SK-MEL-5 (cell line): ENCODE measurements at regions not wholly inside any gene's neighbourhood (a gene's known extent, or its start where the extent isn't known, plus 50 kb on each side); places are given as distances from the start of the nearest gene placed in this dataset.

Experiments
- DNase-seq: peaks from one replicate; pipeline ENCODE4 v3.0.0-alpha.2; 2016; ENCODE audit warnings: low read depth, low spot score
- in situ Hi-C: cut with HindIII; loops from 2 replicates; pipeline ENCODE4 v1.10.0; 2016; ENCODE audit warnings: low sequenced_read_pairs, high pct_unique_total_duplicates, low pct_unique_long_range_greater_than_20kb

DNA sequence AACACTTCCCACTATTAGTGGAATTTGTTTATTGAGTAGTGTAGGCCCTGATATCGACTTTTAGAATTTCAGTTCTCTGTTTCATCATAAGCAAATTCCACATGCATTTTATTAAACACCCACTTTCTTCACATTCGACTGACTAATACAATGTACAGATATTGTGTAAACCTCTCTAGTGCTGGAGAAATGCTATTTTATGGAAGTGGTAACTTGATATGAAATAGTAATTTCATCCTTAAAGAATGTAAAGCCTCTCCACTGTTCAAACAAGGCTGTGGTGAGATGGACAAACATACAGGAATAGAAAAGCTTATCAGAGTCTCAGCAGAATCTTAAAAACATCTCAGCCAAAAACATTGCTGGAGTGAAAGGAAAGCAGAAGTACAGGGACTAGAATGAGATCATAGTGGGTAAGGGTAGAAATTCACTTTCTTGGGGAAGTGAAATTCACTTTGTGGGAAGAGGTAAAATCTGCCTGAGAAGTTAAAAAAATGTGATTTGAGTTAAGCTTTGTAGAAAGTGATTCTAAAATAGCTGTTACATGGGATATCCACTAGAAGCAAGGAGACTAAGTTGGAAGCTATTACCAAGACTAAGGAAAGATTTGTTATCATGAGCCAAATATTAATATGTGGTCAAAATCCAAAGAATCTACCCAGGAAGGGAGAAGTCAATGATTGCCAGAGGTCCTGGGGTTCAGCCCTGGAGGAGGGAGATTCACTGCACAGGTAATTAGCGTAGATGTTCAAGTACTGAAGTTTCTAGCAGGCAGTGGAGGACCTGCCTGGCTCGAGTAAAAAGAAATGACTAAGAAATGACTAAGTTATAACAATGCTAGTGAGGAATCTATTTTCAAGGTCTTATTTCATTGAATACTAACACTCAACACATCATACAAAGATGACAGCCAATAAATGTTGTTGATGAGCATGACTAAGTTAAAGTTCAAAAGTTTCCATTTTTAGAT, 398.3 kb upstream of the FAM47C start:
- in situ Hi-C loops: no loop called here
- no peak for DNase-seq

DNA sequence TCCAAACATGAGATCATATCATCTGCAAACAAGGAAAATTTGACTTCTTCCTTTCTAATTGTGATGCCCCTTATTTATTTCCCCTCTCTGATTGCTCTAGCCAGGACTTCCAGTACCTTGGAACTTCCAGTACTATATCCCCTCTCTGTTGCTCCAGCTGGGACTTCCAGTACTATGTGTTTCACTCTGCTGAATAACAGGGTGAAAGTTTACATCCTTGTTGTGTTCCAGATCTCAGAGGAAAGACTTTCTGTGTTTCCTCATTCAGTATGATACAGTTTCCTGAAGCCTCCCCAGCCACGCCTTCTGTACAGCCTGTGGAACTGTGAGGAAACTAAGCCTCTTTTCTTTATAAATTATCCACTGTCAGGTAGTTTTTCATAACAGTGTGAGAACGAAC, 381.3 kb upstream of the FAM47C start:
- in situ Hi-C loops: no loop called here
- DNase-seq: no peak

DNA sequence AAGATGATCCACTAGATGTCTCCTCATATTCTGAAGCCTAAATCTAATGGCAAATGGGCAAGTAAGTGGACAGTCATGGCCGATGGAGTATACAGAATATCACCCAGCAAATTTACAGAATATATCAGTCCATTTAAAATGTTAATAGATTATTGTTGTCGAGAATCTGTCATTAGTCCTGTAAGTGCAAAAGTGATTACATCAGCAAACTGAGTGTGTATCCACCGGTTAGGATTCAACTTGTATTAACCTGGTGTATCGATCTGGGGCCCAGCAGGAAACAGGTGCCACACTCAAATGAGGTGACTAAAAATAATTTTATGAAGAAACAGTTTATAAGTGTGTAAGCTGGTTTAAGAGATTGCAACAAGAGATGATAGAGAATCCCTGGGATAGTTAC, 367.9 kb upstream of the FAM47C start:
- in situ Hi-C loops: no loop called here
- DNase-seq: peak; percentile 46

DNA sequence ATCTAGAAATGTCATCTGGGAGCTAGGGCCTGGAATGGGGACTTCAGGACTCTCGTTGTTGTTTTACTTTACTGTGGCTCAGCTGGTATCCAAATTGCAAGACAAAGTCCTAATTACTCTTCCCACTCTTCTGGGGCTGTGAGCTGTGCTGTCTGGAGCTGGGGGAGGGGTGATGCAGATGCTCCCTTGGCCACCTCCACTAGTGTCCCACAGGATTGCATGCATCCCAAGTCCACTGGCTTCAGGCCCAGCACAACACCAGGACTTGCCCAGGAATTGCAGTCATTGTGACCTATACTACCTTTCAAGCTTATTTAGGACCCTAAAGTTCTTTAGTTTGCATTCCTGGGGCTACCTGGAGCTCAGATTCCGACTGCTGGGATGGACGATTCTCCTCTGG, 366.1 kb upstream of the FAM47C start:
- in situ Hi-C loops: no loop called here
- DNase-seq: no peak

DNA sequence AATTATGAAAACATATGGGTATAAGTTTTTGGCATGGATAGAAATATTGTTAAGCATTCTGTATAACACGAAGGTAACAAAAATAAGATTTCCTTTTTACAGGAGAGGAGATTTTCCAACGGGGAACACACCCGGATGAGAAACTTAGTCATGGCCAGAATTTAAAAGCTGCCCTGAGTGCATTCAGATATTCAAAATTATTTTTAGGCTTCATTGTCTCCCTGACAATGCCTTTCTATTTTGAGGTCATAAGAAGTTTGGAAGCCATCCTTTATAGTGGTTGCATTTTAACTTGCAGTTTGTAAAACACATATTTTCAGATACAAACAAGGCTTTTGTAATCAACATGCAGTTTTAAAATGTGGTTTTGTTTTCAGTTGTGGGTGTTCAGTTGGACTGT, 357.5 kb upstream of the FAM47C start:
- in situ Hi-C loops: no loop called here
- DNase-seq: peak; percentile 24

DNA sequence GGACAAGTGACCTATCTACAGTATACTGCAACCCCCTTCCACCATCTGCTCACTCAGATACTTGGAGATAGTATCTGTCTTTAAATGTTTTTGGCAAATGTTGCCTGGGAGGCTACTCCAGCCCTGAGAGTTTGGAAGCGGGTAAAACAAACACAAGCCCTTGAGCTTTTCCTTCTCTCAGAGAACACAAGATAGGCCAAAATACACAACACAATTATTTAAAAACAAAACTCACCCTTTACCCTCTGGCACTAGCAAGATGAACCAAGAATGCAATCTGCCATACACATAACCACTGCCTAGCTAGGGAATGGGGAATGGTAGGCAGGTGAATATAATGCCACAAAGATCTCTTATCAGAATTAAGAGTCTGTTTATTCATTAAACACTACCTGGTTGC, 324.7 kb upstream of the FAM47C start:
- no peak for DNase-seq
- in situ Hi-C loops: no loop called here

DNA sequence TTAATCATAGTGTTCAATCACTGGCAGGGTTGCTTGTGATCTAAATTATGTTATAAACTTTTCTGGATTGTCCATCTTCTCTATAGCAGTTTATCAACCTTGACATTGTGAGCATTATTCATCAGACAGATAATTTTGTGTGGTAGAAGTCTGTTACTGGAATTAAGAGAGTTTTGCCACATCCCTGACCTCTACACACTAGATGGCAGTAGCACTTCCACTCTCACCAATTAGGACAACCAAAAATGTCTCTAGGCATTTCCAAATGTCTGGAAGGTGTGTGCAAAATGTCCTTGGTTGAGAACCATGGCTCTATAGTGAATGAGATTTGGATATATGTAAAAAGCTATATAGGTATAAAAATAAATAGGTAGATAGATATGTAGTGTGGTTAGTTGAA, 324.1 kb upstream of the FAM47C start:
- in situ Hi-C loops: no loop called here
- peak; percentile 15 for DNase-seq

DNA sequence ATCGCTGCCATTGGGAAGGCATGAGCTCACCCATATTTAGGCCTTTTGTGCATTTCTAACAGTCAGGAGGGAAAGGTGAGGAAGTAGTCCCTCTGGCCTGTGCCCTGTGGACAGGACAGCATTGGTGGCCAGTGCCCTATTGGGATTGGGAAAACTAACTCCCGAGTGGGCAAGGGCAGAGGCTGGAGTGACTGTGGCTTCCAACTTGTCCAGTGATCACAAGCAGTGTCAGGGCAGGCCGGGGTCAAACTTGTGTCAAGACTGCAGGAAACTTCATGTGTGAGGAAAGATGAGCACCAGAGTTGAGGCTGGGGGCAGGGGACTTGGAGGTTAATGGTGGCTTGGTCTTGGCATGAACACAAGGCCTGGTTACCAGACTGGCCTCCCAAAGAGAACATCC, 286.2 kb upstream of the FAM47C start:
- no peak for DNase-seq
- in situ Hi-C loops: no loop called here

DNA sequence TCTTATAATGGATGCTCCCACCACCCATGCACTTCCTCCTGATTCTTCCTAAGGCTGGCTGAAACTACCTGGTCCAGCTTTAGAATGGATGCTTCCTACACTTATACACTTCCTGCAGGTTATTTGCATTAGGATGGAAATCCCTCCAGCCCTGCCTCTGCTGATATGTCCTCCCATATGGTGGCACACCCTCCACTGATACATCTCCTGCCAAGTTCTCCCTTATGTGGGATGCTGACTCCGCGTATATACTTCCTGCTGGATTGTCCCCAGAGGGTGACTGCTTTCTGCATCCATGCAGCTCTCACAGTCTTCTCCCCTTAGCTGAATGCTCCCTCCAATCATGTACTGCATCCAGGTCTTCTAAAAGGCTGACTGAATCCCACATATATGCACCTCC, 254.6 kb upstream of the FAM47C start:
- DNase-seq: no peak
- in situ Hi-C loops: no loop called here

DNA sequence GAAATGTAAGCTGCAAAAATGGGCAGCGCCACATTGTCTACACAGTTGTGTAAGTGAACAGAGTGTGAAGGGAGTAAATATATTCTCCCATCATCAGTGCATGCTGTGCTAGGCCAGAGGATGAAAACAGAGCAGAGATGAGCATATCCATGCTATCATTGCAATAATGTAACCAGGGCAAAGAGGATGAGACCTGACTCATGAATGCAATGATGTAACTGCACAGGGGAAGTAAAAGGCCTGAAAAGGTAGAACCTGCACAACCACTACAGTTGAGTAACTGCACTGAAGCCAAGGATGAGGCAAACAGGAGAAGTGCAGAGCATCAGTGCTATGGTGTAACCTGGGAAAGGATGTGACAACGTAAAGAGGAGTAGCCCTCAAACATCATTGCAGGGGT, 220.4 kb upstream of the FAM47C start:
- in situ Hi-C loops: no loop called here
- no peak for DNase-seq

DNA sequence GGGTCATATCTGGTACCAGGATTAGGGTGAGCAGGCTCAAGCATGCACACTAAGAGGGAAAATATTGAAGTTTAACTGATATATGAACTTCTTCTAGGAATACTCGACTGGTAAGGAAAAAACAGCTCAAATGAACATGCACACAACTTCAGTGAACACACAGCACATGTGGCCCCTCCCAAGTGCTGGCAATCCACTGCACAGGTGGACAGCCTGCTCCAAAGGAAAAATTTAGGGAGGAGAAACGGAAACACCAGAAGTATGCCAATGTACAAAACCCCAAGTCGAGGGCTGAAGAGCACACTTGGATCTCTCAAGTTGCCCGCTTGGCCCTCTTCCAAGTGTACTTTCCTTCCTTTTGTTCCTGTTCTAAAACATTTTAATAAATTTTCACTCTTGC, 205.0 kb upstream of the FAM47C start:
- no peak for DNase-seq
- in situ Hi-C loops: no loop called here

DNA sequence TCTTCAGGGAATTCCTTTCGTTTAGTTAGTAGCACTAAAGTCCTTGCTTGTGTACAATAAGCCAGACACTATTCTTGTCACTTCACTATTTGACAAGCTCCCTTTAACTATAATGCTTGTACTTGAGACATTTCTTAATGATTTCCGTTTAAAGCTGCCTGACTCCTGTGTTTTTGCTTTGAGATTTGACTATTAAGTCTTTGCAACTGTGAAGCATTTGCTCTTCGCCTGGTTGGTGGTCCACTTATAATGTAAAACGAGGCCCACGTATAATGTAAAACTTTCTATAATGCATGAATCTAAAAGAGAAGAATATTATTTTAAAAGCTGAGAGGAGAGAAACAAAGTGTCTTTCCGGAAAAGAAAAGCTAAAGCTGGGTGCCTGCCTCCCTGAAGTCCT, 204.1 kb upstream of the FAM47C start:
- in situ Hi-C loops: no loop called here
- DNase-seq: no peak

DNA sequence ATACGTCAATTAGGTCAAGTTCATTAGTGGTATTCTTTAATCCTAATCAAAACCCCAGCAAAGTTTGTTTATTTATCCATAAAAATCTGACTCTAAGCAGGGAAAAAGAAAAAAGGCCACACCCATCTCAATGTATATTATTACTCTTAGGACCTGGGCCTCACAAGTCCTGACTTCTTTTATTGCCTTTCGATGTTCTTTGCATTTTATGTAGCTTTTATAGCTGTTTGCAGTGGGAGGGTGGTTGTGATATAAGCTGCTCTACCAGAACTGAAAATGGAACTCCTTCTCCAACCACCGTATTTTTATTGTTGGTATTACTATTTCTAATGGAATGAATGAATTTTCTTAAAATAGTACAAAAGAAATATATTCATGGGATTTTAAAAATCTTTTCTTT, 163.3 kb upstream of the FAM47C start:
- in situ Hi-C loops: no loop called here
- DNase-seq: no peak

DNA sequence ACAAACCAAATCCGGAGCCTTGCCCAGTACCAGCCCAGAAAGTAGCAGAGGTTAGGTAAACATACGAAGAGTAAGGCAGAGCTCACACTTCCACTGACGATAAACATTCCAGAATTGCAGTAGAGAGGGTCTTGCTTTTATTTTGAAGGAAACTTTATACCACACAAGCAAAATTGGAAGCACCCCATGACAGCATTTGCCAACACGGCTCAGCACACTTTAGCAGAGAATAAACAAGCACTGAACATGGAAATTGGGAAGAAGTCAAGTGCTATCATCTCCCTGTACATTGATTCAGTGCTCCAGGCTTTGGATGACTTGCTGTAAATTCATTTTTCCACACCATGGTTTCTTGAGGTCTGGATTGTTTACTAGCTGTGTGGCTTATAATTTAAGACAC, 160.7 kb upstream of the FAM47C start:
- in situ Hi-C loops: no loop called here
- DNase-seq: no peak

DNA sequence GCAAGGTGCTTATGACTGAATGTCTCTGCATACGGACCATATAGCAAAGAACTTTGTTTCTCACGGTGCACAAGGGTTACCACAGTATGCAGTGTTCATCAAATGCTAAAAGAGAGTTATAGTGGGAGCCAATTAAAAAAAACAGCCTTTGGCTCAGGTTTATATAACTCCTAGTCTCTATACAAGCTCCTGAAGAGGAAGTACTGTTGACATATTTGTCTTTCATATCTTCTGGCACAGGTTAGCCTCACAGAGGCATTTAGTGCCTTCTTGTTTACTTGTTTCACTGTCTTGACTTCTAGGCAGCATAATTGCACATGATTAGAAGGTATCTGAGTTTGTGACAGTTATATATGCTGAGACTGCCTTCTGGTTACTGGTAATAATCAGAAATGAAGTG, 158.8 kb upstream of the FAM47C start:
- in situ Hi-C loops: no loop called here
- no peak for DNase-seq

DNA sequence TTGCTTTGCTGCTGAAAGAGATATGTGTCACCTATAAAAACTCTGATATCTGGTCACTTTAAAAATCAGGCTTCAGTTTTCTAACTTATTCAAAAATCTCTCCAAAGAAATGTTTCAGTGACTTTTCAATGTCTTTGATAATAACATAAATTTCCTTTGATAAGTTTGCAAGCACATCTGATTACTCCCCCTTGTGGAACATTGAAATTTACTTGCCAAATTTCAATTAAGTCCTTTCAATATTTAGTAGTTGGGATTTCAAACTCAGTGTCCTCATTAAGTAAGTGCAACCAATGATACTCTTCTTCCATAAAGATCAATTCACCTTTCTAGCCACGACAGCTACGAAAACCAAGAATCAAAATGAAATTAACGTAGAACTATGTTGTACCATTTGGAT, 151.3 kb upstream of the FAM47C start:
- peak; percentile 9 for DNase-seq
- in situ Hi-C loops: no loop called here

DNA sequence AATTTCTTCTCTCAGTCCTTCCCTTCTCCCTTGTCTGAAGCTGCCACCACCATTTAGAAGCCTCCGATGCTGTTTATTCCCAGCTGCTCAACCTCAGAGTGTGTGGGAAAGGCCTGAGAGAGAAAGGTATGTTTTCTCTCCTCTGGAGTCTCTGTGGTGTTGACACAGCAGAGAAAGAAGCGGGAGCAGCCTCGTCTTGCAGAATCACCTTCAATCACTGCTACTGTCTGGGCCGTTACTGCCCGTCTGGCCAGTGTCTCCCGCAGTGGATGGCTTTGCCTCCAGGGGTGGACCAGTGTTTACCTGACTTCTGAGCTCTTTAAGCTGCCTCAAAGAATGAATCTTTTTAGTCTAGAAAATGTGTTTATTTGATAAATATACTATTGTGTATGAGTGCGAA, 148.9 kb upstream of the FAM47C start:
- in situ Hi-C loops: no loop called here
- DNase-seq: no peak

DNA sequence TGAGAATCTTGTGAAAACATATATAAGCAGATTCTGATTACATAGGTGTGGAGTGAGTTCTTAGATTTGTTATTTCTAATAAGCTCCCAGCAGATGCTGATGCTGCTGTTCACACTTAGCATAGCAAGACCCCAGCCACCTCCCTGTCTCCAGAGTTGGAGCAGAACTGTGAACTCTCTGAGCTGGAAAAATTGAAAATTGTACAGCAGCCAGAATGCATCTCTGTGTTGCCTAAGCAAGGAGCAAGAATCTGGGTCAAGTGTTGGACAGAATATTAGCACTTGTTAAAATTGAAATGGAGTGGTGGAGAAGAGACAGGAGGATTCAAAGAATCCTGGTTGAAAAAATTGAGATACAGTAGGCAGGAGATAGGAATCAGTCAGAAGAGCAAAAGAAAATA, 146.6 kb upstream of the FAM47C start:
- in situ Hi-C loops: no loop called here
- no peak for DNase-seq

DNA sequence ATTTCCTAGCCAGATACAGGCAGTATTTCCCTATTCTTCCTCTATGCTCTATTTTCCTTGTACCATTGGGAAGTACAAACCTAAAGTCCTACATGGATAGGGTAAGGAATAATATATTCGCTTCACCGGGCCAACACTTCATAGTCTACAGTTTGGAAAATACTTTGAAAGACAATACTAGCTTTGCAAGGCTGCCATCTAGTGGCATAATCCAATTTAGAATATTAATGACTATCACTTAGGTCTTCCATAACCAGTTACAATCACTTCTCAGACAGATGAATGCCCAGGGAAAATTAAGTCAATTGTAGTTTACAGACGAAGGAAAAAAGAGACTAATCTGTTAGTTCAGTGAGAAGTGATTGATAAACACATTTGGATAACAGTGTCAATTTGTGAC, 141.0 kb upstream of the FAM47C start:
- in situ Hi-C loops: no loop called here
- peak; percentile 56 for DNase-seq

DNA sequence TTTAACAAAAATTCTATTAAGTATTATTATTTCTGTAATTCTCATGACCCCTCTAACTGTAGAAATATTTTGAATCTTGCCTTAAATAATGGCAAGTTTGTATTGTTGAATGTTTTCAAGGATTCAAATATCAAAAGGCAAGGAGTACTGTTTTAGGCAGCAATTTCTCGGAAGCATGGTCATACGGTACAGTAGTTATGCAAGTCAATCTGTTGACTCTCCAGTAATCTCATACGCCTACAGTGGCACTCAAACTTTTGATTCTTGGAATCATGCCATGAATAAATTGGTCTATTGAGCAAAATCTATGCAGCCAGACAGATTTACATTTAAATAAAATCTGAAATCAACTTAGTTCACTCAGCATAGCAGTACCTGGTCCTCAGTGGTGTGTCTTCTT, 139.6 kb upstream of the FAM47C start:
- in situ Hi-C loops: no loop called here
- DNase-seq: no peak
